Right renal pelvis (tissue), 4 donors: ENCODE measurements at regions not wholly inside any gene's neighbourhood (a gene's known extent, or its start where the extent isn't known, plus 50 kb on each side); places are given as distances from the start of the nearest gene placed in this dataset.

Experiments
- DNase-seq, 4 donors: peaks; one replicate each; pipeline ENCODE4 v3.0.0-alpha.2; 2013; ENCODE audit warnings: low read depth in 4 of 4, low spot score in 3 of 4, missing footprints in 1 of 4

DNA sequence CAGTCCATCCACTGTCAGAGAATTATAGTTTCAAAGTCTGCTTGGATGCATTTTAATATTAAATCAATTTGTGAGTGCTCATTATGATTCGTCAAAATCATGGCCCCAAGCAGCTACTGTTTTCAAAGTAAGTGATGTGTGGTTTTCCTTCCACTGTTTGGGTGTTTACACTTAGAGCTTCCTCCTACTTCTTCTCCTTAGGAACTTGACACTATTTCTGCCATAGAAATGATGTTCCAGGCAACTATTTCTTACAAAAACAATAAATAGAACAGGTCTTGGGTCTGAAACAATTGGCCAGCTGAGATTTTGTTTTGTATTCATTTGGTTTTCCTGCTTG lies 132.8 kb upstream of the RAI14 start:
- DNase-seq: no peak

DNA sequence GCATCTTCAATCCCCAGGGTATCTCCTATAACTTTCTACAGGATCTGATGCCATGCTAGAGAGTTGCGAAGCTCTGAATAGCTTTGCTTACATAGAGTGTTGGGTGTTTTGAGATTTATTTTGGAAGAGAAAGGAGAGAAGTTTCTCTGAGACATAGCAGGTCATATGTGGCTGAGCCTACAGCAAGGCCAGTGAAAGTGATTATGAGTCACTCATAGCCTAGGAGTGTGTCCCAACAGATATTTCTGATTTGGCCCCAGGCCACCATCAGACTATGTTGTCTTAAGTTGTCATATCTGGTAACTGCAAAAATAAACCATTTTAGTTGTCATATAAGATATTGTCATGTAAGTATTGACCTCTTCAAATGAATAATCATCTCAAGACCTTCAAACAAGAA lies 132.0 kb upstream of the RAI14 start:
- DNase-seq: no peak

- DNase-seq: no peak
Observed at GRCh38 chr5:34525761-34526160, 130.4 kb upstream of the RAI14 start.

DNA sequence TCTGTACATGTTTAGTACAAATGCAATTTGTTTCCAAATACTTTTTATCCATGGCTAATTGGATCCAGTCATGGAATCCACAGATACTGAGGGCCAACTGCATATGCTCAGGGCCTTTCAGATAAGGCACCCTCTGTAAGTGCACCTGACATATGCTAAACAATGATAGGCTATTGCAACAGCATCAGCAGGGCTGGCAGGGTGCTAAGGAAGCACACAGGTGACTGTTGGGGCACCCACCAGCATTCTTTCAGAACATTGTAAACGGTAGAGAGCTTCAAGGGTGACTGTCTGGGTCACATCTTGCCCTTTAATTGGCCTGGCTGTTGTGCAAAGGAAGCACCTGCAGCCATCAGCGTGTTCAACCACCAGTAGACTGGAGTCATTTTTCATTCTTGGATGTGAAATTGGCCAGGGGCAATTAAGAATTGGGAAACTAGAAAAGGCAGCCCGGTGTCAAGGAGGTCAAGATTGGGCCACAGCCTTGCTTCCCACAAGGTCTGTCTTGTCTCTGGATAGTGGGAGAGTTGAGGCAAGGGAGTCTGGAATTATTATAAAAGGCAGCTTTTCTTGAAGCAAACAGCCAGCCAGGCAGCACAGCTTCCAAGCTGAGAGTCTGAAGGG lies 129.3 kb upstream of the RAI14 start:
- no peak for DNase-seq

GRCh38 chr5:34529581-34530331 lies 126.4 kb upstream of the RAI14 start:
- no peak for DNase-seq

GRCh38 chr5:34530637-34531036 lies 125.5 kb upstream of the RAI14 start:
- DNase-seq: no peak

- DNase-seq: no peak
Observed at GRCh38 chr5:34531751-34532360, 124.3 kb upstream of the RAI14 start.

- no peak for DNase-seq
Observed at GRCh38 chr5:34533582-34534522, 122.3 kb upstream of the RAI14 start.

DNA sequence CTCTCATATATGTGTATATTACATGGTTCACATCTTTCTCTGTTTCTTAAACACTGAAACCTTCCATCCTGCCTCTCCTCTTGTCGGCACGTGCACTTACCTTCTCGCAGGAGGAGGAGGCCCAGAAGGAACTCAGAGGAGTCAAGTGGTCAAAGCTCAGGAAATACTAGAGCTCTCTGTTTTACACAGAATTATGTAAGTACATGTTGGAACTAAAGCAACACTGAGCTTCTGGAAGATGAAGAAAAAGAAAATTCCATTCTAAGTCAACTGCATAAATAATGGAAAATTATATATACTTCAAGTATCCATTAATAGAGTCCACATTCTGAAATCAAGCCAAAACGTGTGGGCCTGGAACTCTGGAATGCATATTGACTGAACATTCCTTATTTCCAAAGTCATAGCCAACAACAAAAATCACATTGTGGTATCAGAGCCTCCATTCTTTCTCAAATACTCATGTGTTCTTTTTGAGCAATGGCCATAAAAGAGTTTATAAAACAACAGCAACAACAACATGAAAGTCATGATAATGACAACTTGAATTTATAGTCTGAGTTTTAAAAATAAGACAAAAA lies 121.5 kb upstream of the RAI14 start:
- DNase-seq: no peak

- no peak for DNase-seq
Observed at GRCh38 chr5:34535433-34535832, 120.7 kb upstream of the RAI14 start.

GRCh38 chr5:34535944-34536623 lies 120.0 kb upstream of the RAI14 start:
- DNase-seq: no peak

DNA sequence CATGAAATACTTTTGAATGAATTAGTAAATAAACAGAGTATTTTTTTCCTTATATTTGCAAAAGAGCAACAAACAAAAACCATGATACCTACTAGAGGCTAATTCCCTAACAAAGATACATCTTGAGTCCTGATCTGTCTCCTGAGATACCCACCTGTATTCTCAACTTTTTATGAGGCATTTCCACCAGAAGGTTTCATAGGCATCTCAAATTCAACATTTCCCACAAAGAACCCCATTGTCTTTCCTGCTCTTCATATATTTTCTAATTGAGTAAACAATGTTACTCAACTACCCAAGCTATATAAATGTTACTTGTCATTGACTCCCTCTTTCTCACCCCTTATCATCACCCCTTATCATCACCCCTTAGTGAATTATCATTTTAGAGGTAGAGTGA lies 119.4 kb upstream of the RAI14 start:
- no peak for DNase-seq

GRCh38 chr5:34538026-34538672 lies 118.0 kb upstream of the RAI14 start:
- DNase-seq: no peak

DNA sequence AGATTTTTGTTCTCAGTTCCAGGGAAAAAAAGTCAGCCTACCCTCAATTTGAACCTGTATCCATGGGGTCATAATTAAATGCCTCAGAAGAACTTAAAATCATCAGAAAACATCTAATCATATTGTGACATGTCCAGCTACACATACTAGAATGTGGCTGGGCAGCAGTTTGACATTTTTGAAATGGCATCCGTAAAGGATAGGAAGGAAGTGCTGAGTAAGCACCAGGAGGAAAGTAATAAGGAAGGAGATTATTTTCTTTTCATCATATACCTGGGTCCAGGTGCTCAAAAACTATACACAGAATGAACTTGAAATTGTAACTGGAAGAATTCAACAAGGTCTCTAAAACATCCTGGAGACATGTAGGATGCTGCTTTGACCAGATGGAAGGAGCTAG lies 116.9 kb upstream of the RAI14 start:
- no peak for DNase-seq

DNA sequence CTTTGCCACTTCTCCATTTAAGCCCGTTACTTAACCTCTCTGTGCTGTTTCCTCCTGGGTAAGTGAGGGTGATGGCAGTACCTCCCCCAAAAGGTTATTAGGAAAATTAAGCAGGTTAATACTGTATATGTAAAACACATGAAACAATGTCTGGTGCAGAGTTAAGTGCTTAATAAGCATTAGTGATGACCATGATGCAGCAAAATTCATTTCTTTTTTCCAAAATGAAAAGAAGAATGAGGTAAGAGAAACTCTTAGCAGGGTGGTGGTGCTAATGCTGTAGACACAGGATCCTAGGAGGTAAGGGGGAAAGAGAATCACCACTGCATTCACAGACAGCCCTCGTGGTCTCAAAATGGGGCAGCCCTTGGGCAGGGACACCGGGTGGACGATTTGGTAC lies 115.1 kb upstream of the RAI14 start:
- no peak for DNase-seq

- no peak for DNase-seq
Observed at GRCh38 chr5:34542818-34543217, 113.3 kb upstream of the RAI14 start.

GRCh38 chr5:34543687-34544086 lies 112.4 kb upstream of the RAI14 start:
- DNase-seq: no peak

DNA sequence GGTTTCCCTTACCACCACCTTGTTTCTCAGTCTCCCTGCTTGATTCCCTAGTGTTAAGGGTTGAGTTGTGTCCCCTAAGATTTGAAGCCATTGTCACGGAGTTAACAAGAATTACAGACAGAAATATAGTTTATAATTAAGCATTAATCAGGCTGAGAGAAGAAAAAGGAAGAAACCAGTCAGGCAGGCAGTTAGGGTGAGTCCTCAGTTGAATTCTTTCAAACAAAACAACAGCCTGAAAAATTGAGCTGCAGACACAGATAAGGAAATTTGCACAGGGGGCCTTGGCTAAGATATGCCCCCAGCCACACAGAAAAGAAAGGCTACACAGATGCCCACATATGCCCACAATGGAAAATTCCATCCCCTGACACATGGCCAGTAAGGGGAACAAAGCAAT lies 111.7 kb upstream of the RAI14 start:
- no peak for DNase-seq

DNA sequence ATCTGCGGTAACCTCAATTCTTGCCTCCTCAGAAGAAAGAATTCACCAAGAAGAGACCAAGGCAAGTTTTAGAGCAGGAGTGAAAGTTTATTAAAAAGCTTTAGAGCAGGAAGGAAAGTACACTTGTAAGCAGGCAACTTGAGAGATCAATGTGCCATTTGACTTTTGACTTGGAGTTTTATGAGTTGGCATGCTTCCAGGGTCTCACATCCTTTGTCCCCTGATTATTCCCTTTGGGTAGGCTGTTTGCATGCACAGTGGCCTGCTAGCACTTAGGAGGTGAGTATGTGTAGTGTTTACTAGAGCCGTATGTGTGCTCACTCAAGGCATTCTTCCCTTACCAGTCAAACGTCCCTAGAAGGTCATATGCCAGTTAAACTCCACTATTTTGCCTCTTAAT lies 111.0 kb upstream of the RAI14 start:
- no peak for DNase-seq

DNA sequence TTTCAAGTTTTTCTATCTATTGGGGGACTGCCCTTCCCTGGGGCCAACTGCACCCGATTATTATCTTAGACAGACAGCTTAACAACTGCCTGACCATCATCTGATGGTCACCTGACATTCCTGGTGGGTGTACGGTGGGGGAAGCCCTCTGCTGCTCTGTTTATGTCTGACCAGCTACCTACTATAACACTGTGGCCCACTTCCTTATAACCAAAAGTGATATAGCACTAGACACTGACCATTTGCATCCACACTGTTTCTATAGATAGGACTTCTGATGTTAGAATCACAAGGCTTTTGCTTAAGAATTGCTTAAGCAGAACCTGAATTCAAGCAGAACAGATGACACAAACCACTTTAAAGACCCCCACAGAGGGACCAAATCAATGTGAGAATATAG lies 110.5 kb upstream of the RAI14 start:
- DNase-seq: no peak
